ENCODE measurements at regions not wholly inside any gene's neighbourhood (a gene's known extent, or its start where the extent isn't known, plus 50 kb on each side); places are given as distances from the start of the nearest gene placed in this dataset.

GRCh38 chr17:73947966-73948355 lies 255.5 kb upstream of the RPL38 start:
- no peak for TF ChIP-seq CTCF (IDR thresholded peaks at IDR 0.05)
- no peak for TF ChIP-seq EP300 (IDR thresholded peaks at IDR 0.05)

Measured in tibial nerve (tissue), 4 donors.